ENCODE measurements at regions not wholly inside any gene's neighbourhood (a gene's known extent, or its start where the extent isn't known, plus 50 kb on each side); places are given as distances from the start of the nearest gene placed in this dataset.

- H3K4me3 ChIP-seq: no peak overlapping the region
- ATAC-seq (no peak), DNase-seq (no peak)
- TF ChIP-seq CTCF (IDR thresholded peaks at IDR 0.05): no peak
- H3K9me3 ChIP-seq: peaks cover 0 to 6% of the 10 kb centered on the region in 2 donors
- H3K27ac ChIP-seq: no peak overlapping the region
- H3K36me3 ChIP-seq: no peaks in the 10 kb centered on the region
- H3K27me3 ChIP-seq: no peaks in the 10 kb centered on the region
- H3K4me1 ChIP-seq: no peaks in the 10 kb centered on the region
- intact Hi-C loops (cut with DNase I): no loop called here
These were observed 191.6 kb upstream of the LDB2 start for GRCh38 chr4:17090063-17090462.

- H3K27ac ChIP-seq: no peak overlapping the region
- H3K4me1 ChIP-seq: no peaks in the 10 kb centered on the region
- peaks cover 0 to 6% of the 10 kb centered on the region in 2 donors for H3K9me3 ChIP-seq
- no peak overlapping the region for H3K4me3 ChIP-seq
- intact Hi-C loops (cut with DNase I): no loop called here
- H3K27me3 ChIP-seq: no peaks in the 10 kb centered on the region
- ATAC-seq: no peak
- H3K36me3 ChIP-seq: no peaks in the 10 kb centered on the region
- DNase-seq: no peak
- TF ChIP-seq CTCF (IDR thresholded peaks at IDR 0.05): no peak
These were observed 187.0 kb upstream of the LDB2 start for GRCh38 chr4:17085416-17085815.

DNA sequence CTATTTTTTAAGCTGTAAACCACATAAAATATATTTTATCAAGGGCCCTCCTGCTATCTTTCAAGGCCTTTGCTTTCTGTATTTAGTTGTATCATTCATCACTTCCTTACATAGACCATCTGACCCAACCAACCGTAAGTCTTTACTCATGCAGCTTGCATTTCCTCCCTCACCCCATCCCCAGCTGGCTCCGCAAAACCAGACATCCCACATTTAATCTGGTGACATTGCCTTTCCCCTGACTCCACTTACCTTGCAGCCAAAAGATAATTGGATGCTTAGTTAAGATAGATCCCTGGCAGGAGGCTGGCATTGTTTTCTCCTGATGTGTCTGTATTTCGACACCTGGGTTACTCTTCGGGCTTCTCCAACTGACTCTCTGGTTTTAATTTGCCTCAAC, 183.7 kb upstream of the LDB2 start:
- no peak for TF ChIP-seq CTCF (IDR thresholded peaks at IDR 0.05)
- intact Hi-C loops (cut with DNase I): no loop called here
- no peak overlapping the region for H3K27ac ChIP-seq

DNA sequence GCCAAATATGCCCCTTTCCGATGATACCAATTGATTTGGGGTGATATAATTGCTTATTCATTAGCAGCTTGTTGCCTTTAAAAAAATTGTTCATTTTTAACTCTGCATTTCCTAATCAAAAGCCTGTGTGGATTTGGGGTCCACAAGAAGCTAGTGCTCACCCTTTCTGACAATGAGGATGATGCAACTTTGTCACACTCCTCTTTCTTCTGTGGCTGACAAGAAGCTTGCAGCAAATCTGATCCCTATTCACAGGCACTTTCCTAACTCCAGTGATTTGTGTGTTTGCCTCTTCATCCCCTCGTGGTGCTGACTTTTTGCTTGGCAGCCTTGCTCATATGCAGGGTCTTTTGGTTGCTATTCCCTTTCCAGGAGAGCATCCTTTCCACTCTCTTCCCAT, 182.7 kb upstream of the LDB2 start:
- no peak for TF ChIP-seq CTCF (IDR thresholded peaks at IDR 0.05)
- no peak for ATAC-seq
- Histone ChIP-seq H3K9me3 (no peaks in the 10 kb centered on the region), H3K4me3 (no peak overlapping the region), H3K27me3 (no peaks in the 10 kb centered on the region), H3K36me3 (no peaks in the 10 kb centered on the region), H3K27ac (no peak overlapping the region), H3K4me1 (no peaks in the 10 kb centered on the region)
- DNase-seq: no peak
- intact Hi-C loops (cut with DNase I): no loop called here

More for the DNA sequence above, 183.7 kb upstream of the LDB2 start:
- H3K4me1 ChIP-seq: no peaks in the 10 kb centered on the region
- no peak for ATAC-seq
- no peaks in the 10 kb centered on the region for H3K9me3 ChIP-seq
- H3K4me3 ChIP-seq: no peak overlapping the region
- no peaks in the 10 kb centered on the region for H3K27me3 ChIP-seq
- no peak for DNase-seq
- no peaks in the 10 kb centered on the region for H3K36me3 ChIP-seq

DNA sequence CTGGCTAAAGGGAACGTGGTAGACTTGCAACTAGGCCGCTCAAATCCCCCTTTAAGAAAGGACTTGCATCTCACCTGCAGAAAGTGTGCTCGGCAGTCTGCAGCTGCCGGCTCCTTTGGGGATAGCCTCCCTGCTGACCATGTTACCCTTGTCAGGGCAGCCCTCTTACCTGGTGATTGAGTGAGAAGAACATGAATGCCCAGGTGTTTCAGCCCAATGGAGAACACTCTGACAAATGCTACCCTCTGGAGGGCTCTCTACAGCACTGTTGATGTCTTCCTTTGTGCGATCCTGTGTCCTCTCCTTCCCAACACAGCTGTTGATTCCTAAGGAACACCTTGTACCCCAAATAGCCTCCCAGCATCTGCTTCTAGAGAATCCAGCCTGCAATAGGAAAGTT, 178.7 kb upstream of the LDB2 start:
- no peaks in the 10 kb centered on the region for H3K27me3 ChIP-seq
- DNase-seq: no peak
- H3K9me3 ChIP-seq: no peaks in the 10 kb centered on the region
- intact Hi-C loops (cut with DNase I): no loop called here
- no peak for TF ChIP-seq CTCF (IDR thresholded peaks at IDR 0.05)
- H3K36me3 ChIP-seq: no peaks in the 10 kb centered on the region
- no peak overlapping the region for H3K4me3 ChIP-seq
- H3K4me1 ChIP-seq: no peaks in the 10 kb centered on the region
- ATAC-seq: no peak
- no peak overlapping the region for H3K27ac ChIP-seq
